ENCODE measurements at regions not wholly inside any gene's neighbourhood (a gene's known extent, or its start where the extent isn't known, plus 50 kb on each side); places are given as distances from the start of the nearest gene placed in this dataset.

DNA sequence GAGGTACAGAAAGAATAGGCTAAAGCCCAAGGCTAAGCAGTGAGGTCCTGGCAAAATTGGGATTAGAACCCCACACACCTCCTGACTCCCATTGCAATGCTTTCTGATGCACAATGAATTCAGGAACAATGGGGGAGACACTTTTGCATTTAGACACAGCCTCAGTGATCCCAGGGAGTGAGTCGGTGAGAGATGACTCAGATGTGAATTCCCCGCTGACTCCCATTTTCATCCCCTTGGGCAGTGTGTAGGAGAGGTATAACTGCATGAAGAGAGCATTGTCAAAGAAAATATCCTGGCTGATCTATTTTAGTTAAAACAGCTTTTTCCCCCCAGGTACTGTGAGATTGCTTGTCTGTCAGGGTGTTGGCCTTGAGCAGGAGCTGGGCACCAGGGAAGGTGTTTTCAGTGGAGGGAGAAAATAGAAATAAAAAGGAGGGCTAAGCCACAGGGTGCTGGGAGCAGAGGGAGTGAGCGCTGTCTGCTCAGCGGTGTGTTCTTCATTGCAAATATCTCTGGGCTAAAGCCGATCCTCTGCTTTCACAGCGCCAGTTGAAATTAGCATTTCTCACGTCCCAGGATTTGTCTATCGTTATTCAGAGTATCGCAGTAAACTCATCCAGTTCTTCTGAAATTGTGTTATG, 247.7 kb upstream of the PTBP2 start:
- DNase-seq, result no peak

- DNase-seq, result no peak
These were observed 246.4 kb upstream of the PTBP2 start for GRCh38 chr1:96474985-96475743.

- DNase-seq, result no peak
These were observed 245.7 kb upstream of the PTBP2 start for GRCh38 chr1:96475903-96476302.

GRCh38 chr1:96478228-96478627, 243.4 kb upstream of the PTBP2 start:
- no peak for DNase-seq

DNA sequence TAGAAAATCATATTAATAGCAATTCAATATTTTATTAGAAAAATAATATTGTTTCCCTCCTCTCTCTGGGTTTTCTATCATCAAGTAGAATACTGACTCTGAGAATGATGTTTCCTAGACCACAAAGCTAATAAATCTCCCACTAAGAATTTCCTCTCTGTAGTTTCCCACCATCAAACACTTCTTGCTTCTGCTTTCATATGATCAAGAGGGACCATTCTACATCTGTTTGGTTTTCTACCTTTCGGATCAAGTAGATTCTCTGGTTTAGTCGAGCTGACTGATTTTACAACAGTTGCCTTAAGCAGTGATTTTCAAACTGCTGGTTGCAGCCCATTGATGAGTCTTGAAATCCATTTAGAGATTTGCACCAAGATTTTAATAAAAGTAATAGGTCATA, 240.2 kb upstream of the PTBP2 start:
- DNase-seq, result no peak

GRCh38 chr1:96482616-96483015, 239.0 kb upstream of the PTBP2 start:
- DNase-seq, result no peak

GRCh38 chr1:96487394-96487793, 234.2 kb upstream of the PTBP2 start:
- DNase-seq, result no peak

- peak; percentile 41 for DNase-seq
These were observed 233.6 kb upstream of the PTBP2 start for GRCh38 chr1:96487971-96488370.

DNA sequence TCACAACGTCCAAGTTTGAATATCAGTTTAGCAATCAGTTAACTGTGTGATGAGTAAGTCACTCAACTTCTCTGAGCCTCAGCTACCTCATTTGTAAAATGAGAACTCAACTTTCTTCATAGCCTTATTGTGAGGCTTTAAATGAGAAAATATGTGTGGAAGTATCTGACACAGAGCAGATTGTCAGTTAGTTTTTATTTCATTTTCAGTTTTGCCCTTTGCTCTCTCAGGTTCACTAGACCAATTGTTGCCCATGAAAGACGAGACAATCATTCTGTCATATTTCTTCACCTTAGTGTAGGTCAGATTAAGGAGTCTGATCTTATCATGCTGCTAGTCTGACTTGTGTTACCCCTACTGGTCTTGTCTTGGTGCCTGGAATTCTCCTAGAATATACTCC, 232.8 kb upstream of the PTBP2 start:
- DNase-seq, result no peak

- no peak for DNase-seq
These were observed 229.3 kb upstream of the PTBP2 start for GRCh38 chr1:96492236-96492635.

DNA sequence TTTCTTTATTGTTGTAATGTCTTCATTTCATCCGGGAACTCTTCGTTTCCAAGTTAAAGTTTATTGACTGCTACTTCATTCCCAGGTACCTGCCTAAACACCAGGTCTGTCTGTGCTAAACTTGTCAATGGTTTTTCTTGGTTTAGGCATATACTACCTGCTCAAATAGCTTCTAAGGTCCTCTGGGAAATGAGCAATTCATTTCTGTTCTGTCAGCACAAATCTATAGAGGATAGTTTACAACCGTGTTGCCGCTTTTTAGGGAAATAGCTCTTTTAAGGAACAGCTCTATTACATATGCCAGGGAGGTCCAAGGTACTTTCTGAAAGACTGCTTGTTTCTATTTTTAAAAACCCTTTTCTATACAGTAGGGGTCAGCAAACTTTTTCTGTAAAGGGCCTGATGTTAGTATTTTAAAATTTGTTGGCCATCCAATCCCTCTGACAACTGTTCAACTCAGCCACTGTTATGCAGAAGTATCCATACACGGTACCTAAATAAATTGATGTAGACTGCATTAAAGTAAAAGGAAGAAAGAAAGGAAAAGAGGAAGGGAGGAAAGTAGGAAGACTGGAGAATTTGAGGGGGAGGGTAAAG, 222.7 kb upstream of the PTBP2 start:
- no peak for DNase-seq

GRCh38 chr1:96508233-96508632, 213.4 kb upstream of the PTBP2 start:
- no peak for DNase-seq

- DNase-seq, result no peak
These were observed 212.2 kb upstream of the PTBP2 start for GRCh38 chr1:96509339-96509738.

- no peak for DNase-seq
These were observed 211.6 kb upstream of the PTBP2 start for GRCh38 chr1:96509951-96510350.

DNA sequence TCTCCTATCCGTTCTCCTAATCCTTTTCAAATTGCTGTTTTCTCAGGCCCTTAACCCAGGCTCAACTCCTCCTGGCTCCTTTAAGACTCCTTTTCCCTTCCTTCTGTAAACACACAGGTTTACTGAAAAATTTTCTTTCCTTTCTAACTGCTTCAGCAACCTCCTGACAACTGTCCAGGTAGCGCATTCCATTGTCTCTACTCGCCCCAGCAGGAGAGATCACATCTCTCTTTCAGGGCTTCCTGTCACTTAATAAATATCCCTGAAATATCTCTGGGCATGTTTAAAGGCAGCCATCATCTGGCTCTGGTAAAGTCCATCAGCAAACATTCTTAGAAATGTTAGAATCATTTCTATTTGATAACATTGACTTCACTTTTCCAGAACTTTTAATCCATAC, 211.2 kb upstream of the PTBP2 start:
- no peak for DNase-seq

DNA sequence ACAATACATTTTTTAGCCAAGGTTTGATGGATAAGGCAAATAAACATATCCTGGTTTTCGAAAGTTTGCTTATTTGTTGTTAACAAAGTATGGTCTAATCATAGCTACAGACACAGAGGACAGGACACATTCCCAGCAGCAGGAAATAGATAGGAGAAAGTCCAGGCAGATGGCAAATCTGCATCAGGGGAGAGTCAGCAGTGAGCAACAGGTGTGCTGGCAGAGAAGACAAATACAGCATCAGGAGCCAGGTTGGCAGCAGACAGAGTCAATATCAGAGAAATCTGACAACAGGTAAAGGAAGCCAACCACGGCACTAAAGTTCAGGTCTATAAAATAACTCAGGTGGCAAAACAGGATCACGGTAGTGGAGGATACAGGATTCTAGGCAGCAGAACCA, 210.7 kb upstream of the PTBP2 start:
- no peak for DNase-seq

GRCh38 chr1:96513136-96513535, 208.4 kb upstream of the PTBP2 start:
- no peak for DNase-seq

DNA sequence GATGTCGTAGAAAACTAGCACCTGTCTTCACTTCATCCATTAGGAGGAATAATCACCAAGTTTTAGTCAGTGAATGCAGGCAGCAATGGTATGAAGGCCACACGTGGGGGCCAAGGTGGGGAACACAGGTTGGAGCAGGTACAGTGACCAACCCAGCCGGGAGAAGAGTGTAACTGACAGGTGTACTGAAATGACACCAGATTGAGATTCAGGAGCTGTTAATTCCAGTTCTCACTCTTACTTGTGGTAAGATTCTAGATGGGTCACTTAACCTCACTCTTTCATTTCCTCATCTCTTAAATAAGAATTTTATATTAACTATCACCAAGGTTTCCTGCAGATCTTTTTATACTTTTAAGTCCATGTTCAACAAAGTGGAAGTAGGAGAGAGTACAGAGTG, 206.2 kb upstream of the PTBP2 start:
- no peak for DNase-seq

DNA sequence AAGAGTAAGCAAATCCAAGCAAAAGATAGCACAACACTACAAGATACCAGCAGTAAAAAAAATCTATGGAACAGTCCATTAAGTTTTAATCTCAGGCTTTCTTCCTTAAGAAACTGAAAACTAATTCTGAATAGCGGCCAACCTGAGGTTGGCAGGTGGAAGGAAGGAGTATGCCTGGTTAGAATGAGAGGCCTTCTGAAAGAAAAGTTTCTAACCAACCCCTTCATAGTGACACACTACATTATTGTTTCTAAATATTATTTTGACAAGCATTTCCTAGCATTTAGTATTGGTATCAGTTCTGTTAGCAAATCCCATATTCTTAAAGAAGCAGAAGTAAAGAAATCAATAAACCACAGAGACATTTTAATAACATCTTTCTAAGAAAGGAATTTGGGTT, 205.7 kb upstream of the PTBP2 start:
- DNase-seq, result no peak

GRCh38 chr1:96519851-96520578, 201.6 kb upstream of the PTBP2 start:
- no peak for DNase-seq

- DNase-seq, result peak; percentile 47
These were observed 201.0 kb upstream of the PTBP2 start for GRCh38 chr1:96520579-96520947.

DNA sequence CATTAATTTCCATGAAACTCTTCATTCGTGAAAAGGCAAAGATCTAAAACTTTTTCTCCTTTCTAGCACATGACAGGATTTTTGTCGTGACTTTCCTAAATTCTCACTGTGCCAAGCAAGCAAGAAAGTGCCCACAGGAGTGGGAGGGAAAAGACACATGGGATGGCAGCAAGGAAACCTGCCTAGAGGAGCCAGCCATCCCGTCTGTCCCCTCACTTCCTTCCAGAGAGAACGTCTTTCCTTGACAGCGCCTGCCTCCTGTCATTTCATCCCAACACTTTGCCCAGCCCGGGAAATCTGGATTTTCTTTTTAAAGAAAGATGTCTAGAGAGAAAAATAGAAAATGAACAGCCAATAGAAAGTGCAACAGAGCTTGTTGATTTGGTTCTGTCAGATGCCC, 200.6 kb upstream of the PTBP2 start:
- DNase-seq, result no peak

DNA sequence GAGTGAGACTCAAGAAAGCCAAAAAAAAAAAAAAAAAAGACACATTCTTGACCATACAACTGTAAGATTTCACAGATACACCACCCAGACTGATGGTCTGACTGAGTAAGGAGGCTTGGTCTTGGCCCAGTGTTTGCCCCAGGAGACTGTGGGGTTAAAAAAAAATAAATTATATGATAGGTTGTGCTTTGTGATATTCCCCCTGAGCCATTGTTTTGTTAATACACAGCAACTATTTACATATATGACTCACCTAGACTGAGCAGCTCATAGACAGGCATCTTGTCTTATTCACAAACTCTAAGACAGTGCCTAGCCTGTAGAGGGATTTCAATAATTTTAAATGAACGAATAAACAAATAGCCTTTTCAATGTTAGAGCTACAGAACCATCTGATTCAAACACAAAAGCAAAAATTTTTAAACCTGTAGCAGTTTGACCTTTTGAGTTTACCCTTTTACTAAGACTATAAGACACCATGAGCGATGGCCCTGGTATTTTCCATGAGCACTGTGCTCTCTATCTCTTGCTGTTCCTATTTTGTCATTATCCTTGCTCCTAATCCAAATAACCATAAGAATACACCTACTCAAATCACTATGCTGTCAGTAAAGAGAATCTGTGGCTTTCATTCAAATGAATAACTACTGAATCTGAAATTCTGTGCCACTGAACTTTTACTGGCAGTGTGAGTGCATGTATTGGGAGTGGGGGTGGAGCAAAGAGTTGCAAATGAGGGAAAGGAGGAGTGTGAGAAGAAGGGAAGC, 199.4 kb upstream of the PTBP2 start:
- DNase-seq, result no peak
